Endodermal cell (in vitro differentiated cells): ENCODE measurements at regions not wholly inside any gene's neighbourhood (a gene's known extent, or its start where the extent isn't known, plus 50 kb on each side); places are given as distances from the start of the nearest gene placed in this dataset.
A peak's percentile ranks its signal among the peaks of the same experiment; 100 is the strongest.

Source experiments
- DNase-seq: peaks from one replicate; pipeline ENCODE4 v3.0.0-alpha.2; 2017
- H3K27ac ChIP-seq: 2 replicates; pipeline ENCODE4 v1.5.1; 2013; ENCODE audit warnings: mild to moderate bottlenecking, low read depth, low read length, moderate library complexity
- H3K27me3 ChIP-seq: 2 replicates; pipeline ENCODE4 v1.6.1; 2013; ENCODE audit warnings: mild to moderate bottlenecking, low read length, moderate library complexity; ENCODE audit not compliant: insufficient read depth, control insufficient read depth, poor library complexity, severe bottlenecking
- H3K36me3 ChIP-seq: 2 replicates; pipeline ENCODE4 v1.7.0; 2013; ENCODE audit warnings: mild to moderate bottlenecking, low read length, moderate library complexity; ENCODE audit not compliant: control insufficient read depth, insufficient read depth
- H3K4me1 ChIP-seq: one replicate; pipeline ENCODE4 v1.7.0; 2013; ENCODE audit warnings: low read length; ENCODE audit not compliant: control insufficient read depth, insufficient read depth
- H3K4me3 ChIP-seq: 2 replicates; pipeline ENCODE4 v1.5.1; 2013; ENCODE audit warnings: mild to moderate bottlenecking, low read length, moderate library complexity
- H3K9ac ChIP-seq: 2 replicates; pipeline ENCODE4 v1.6.1; 2013; ENCODE audit warnings: mild to moderate bottlenecking, low read length, moderate library complexity; ENCODE audit not compliant: poor library complexity, severe bottlenecking; ENCODE audit errors: extremely low read depth
- H3K9me3 ChIP-seq: 2 replicates; pipeline ENCODE4 v1.6.1; 2013; ENCODE audit warnings: mild to moderate bottlenecking, low read length, moderate library complexity; ENCODE audit not compliant: control insufficient read depth
- H3K27ac Mint-ChIP-seq: 2 replicates; pipeline ENCODE4 v1.8.0; 2020; ENCODE audit warnings: mixed read lengths
- H3K27me3 Mint-ChIP-seq: 2 replicates; pipeline ENCODE4 v1.8.0; 2021; ENCODE audit warnings: mild to moderate bottlenecking, mixed read lengths; ENCODE audit not compliant: insufficient read depth
- H3K36me3 Mint-ChIP-seq: 2 replicates; pipeline ENCODE4 v1.8.0; 2020; ENCODE audit warnings: low read depth, mixed read lengths
- H3K4me1 Mint-ChIP-seq: 2 replicates; pipeline ENCODE4 v1.8.0; 2020; ENCODE audit warnings: mixed read lengths
- H3K4me3 Mint-ChIP-seq: 2 replicates; pipeline ENCODE4 v1.8.0; 2020; ENCODE audit warnings: mild to moderate bottlenecking, moderate library complexity, mixed read lengths
- H3K9me3 Mint-ChIP-seq: 2 replicates; pipeline ENCODE4 v1.8.0; 2020; ENCODE audit warnings: mild to moderate bottlenecking, mixed read lengths
- WGBS, 2 experiments: methylation state at CpG; one replicate each; pipeline versions ENCODE4 v1.1.5 to v1.1.7; 2013; ENCODE audit warnings: missing lambda C conversion rate in 2 of 2, mixed read lengths in 1 of 2; ENCODE audit not compliant: insufficient coverage in 1 of 2, insufficient read length in 1 of 2; 5-methylcytosine and 5-hydroxymethylcytosine counted together
- TF ChIP-seq, protein P1 (sequence below): fragments of 200-600 bp; sonication (generic); conservative IDR thresholded peaks from 2 replicates; pipeline ENCODE4 v1.5.0; 2021; ENCODE audit warnings: antibody characterized with exemption, mild to moderate bottlenecking

DNA sequence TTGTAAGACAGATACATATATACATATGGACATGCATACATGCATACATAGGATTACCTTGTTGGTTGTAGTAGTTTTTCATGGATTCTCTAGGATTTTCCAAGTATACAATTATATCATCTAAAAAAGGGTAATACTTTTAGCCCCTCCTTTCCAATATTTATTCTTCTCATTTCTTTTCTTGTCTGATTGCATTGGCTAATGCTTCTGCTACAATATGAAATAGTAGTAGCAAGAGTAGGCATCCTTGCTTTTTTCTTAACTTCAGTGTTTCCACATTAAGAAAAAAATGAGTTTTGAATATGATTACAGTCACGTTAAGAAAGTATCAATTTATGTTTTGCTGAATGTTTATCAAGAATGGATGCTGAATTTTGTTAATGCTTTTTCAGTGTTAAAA, 58.0 kb downstream of the RBFOX3 start:
- no peak for DNase-seq
- TF ChIP-seq, protein P1, sequence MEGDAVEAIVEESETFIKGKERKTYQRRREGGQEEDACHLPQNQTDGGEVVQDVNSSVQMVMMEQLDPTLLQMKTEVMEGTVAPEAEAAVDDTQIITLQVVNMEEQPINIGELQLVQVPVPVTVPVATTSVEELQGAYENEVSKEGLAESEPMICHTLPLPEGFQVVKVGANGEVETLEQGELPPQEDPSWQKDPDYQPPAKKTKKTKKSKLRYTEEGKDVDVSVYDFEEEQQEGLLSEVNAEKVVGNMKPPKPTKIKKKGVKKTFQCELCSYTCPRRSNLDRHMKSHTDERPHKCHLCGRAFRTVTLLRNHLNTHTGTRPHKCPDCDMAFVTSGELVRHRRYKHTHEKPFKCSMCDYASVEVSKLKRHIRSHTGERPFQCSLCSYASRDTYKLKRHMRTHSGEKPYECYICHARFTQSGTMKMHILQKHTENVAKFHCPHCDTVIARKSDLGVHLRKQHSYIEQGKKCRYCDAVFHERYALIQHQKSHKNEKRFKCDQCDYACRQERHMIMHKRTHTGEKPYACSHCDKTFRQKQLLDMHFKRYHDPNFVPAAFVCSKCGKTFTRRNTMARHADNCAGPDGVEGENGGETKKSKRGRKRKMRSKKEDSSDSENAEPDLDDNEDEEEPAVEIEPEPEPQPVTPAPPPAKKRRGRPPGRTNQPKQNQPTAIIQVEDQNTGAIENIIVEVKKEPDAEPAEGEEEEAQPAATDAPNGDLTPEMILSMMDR, result no peak
- Mint-ChIP-seq H3K36me3 (no peaks in the 10 kb centered on the region), H3K4me3 (no peak overlapping the region), H3K9me3 (peaks cover 11% of the 10 kb centered on the region), H3K27ac (no peak overlapping the region), H3K27me3 (no peaks in the 10 kb centered on the region), H3K4me1 (peaks cover 9% of the 10 kb centered on the region)
- Histone ChIP-seq H3K4me3 (no peak overlapping the region), H3K9ac (no peak overlapping the region), H3K36me3 (no peaks in the 10 kb centered on the region), H3K27me3 (no peaks in the 10 kb centered on the region), H3K4me1 (no peaks in the 10 kb centered on the region), H3K27ac (no peak overlapping the region), H3K9me3 (no peaks in the 10 kb centered on the region)
- 100% methylated on average over 1 of the region's 1 CpG; no CpG with 5 or more reads in 1 of the 2 experiments for WGBS, 2 experiments

DNA sequence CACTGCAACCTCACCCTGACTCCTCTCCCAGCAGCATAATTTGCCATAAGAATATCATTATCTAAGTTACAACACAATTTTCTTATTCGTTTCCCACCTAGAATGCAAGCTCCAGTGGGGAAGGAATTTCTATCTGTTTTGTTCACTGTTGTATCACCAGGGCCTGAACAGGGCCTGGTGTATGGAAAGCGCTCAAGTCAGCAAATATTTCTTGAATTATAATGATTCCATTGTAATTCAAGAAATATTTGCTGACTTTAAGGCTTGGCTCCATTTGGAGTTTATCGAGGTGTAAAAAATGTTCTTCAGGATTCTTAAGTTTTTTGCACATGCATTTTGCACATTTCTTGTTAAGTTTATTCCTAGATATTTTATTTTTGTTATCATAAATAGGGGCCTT, 58.4 kb downstream of the RBFOX3 start:
- no peaks in the 10 kb centered on the region for H3K36me3 Mint-ChIP-seq
- Histone ChIP-seq H3K27me3 (no peaks in the 10 kb centered on the region), H3K9me3 (no peaks in the 10 kb centered on the region), H3K27ac (no peak overlapping the region), H3K4me3 (no peak overlapping the region), H3K36me3 (no peaks in the 10 kb centered on the region), H3K4me1 (no peaks in the 10 kb centered on the region), H3K9ac (no peak overlapping the region)
- H3K27ac Mint-ChIP-seq, result no peak overlapping the region
- H3K4me3 Mint-ChIP-seq, result no peak overlapping the region
- WGBS, 2 experiments, result 93% methylated on average over 3 of the region's 3 CpGs; no CpG with 5 or more reads in 1 of the 2 experiments
- TF ChIP-seq, protein P1, result no peak
- peaks cover 9% of the 10 kb centered on the region for H3K4me1 Mint-ChIP-seq
- peaks cover 11% of the 10 kb centered on the region for H3K9me3 Mint-ChIP-seq
- no peaks in the 10 kb centered on the region for H3K27me3 Mint-ChIP-seq
- DNase-seq, result no peak

DNA sequence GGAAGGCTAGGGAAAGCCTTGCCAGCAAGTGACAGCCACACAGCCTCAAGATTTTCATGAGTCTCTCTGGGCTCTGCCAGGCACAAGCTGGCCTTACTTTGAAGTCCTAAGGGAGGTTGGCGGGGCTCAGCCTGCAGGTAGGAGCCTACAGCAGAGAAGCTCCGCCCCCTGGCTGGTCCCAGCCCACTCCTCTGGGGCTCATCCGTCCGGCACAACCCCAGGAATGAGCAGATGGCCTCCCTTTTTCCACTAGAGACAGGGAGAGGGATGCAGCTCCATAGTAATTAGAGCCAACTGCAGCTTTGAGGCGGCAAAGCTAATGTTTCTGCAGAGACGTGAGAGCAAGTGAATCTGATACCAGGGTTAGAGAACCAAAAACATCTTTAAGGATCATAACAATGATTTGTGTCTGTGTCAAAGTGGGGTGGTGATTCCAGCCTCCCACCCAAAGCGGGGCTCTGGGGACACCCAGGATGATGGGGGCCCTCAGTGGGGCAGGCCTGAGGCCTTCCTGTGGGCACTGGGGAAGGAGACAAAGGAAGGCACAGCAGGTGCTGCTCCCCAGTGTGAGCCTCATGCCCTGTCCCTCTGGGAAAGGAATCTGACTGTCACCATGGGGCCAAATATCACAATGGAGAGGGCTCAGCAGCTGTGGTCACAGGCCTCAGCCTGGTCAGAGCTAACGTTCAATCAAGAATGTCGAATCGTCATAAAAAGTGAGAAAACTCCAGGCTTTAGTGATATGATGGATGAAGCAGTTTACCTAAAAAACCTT, 61.5 kb downstream of the RBFOX3 start:
- H3K9me3 ChIP-seq, result no peaks in the 10 kb centered on the region
- no peaks in the 10 kb centered on the region for H3K27me3 Mint-ChIP-seq
- H3K9ac ChIP-seq, result no peak overlapping the region
- TF ChIP-seq, protein P1, result no peak
- 70 to 76% methylated on average over 7 to 10 of the region's 10 CpGs for WGBS, 2 experiments
- peak; percentile 79 for DNase-seq
- no peaks in the 10 kb centered on the region for H3K36me3 ChIP-seq
- H3K27ac ChIP-seq, result peak overlapping the region; percentile 81
- H3K36me3 Mint-ChIP-seq, result no peaks in the 10 kb centered on the region
- H3K4me1 Mint-ChIP-seq, result peaks cover 9% of the 10 kb centered on the region
- H3K4me3 Mint-ChIP-seq, result no peak overlapping the region
- no peak overlapping the region for H3K4me3 ChIP-seq
- H3K27me3 ChIP-seq, result no peaks in the 10 kb centered on the region
- peak overlapping the region; percentile 57 for H3K27ac Mint-ChIP-seq
- peaks cover 5% of the 10 kb centered on the region for H3K9me3 Mint-ChIP-seq
- no peaks in the 10 kb centered on the region for H3K4me1 ChIP-seq
